ENCODE measurements at regions not wholly inside any gene's neighbourhood (a gene's known extent, or its start where the extent isn't known, plus 50 kb on each side); places are given as distances from the start of the nearest gene placed in this dataset.

GRCh38 chr9:91157883-91158282 is 203.8 kb downstream of the AUH start:
- Histone ChIP-seq H3K9me3 (no peaks in the 10 kb centered on the region), H3K4me3 (no peak overlapping the region), H3K27ac (no peak overlapping the region), H3K36me3 (no peaks in the 10 kb centered on the region), H3K27me3 (no peaks in the 10 kb centered on the region), H3K4me1 (no peaks in the 10 kb centered on the region)
- DNase-seq (ENCODE audit: low spot score in 2 of 2), result no peak
- TF ChIP-seq POLR2AphosphoS5 (IDR thresholded peaks at IDR 0.05) (no peak), POLR2A (IDR thresholded peaks at IDR 0.05) (no peak), CTCF (IDR thresholded peaks at IDR 0.05) (no peak), EP300 (IDR thresholded peaks at IDR 0.05) (no peak)
- 98% methylated on average over 2 of the region's 2 CpGs for WGBS

- no peak overlapping the region for H3K4me3 ChIP-seq
- WGBS, result 79% methylated on average over 6 of the region's 6 CpGs
- H3K36me3 ChIP-seq, result no peaks in the 10 kb centered on the region
- H3K4me1 ChIP-seq, result peaks cover 4% of the 10 kb centered on the region
- TF ChIP-seq CTCF (IDR thresholded peaks at IDR 0.05) (no peak), POLR2AphosphoS5 (IDR thresholded peaks at IDR 0.05) (no peak), EP300 (IDR thresholded peaks at IDR 0.05) (no peak), POLR2A (IDR thresholded peaks at IDR 0.05) (no peak)
- H3K27ac ChIP-seq, result no peak overlapping the region
- DNase-seq (ENCODE audit: low spot score in 2 of 2), result no peak
- no peaks in the 10 kb centered on the region for H3K9me3 ChIP-seq
- no peaks in the 10 kb centered on the region for H3K27me3 ChIP-seq
These were observed 203.4 kb downstream of the AUH start for GRCh38 chr9:91158286-91158685.

- Histone ChIP-seq H3K27ac (no peak overlapping the region), H3K4me3 (no peak overlapping the region), H3K27me3 (no peaks in the 10 kb centered on the region), H3K4me1 (peaks cover 11% of the 10 kb centered on the region), H3K9me3 (no peaks in the 10 kb centered on the region), H3K36me3 (no peaks in the 10 kb centered on the region)
- TF ChIP-seq CTCF (IDR thresholded peaks at IDR 0.05) (no peak), EP300 (IDR thresholded peaks at IDR 0.05) (no peak), POLR2AphosphoS5 (IDR thresholded peaks at IDR 0.05) (no peak), POLR2A (IDR thresholded peaks at IDR 0.05) (no peak)
- 85% methylated on average over 3 of the region's 3 CpGs for WGBS
- no peak for DNase-seq (ENCODE audit: low spot score in 2 of 2)
These were observed 202.8 kb downstream of the AUH start for GRCh38 chr9:91158946-91159345.

- H3K27me3 ChIP-seq, result no peaks in the 10 kb centered on the region
- no peaks in the 10 kb centered on the region for H3K9me3 ChIP-seq
- no peak for TF ChIP-seq EP300 (IDR thresholded peaks at IDR 0.05)
- TF ChIP-seq CTCF (IDR thresholded peaks at IDR 0.05), result no peak
- no peak for TF ChIP-seq POLR2A (IDR thresholded peaks at IDR 0.05)
- no peak for TF ChIP-seq POLR2AphosphoS5 (IDR thresholded peaks at IDR 0.05)
- WGBS, result 48% methylated on average over 27 of the region's 27 CpGs
- peak overlapping the region; percentile 1 for H3K4me3 ChIP-seq
- H3K36me3 ChIP-seq, result no peaks in the 10 kb centered on the region
- H3K4me1 ChIP-seq, result peaks cover 18% of the 10 kb centered on the region
- no peak overlapping the region for H3K27ac ChIP-seq
- no peak for DNase-seq (ENCODE audit: low spot score in 2 of 2)
These were observed 202.0 kb downstream of the AUH start for GRCh38 chr9:91159664-91160121.

GRCh38 chr9:91160181-91160580 is 201.5 kb downstream of the AUH start:
- no peak for TF ChIP-seq POLR2AphosphoS5 (IDR thresholded peaks at IDR 0.05)
- no peak for TF ChIP-seq CTCF (IDR thresholded peaks at IDR 0.05)
- no peak for TF ChIP-seq EP300 (IDR thresholded peaks at IDR 0.05)
- no peak for TF ChIP-seq POLR2A (IDR thresholded peaks at IDR 0.05)
- Histone ChIP-seq H3K27ac (no peak overlapping the region), H3K36me3 (no peaks in the 10 kb centered on the region), H3K27me3 (no peaks in the 10 kb centered on the region), H3K4me3 (peak overlapping the region; percentile 1), H3K4me1 (peaks cover 23% of the 10 kb centered on the region), H3K9me3 (no peaks in the 10 kb centered on the region)
- no peak for DNase-seq (ENCODE audit: low spot score in 2 of 2)
- 63% methylated on average over 7 of the region's 22 CpGs for WGBS
